WTC11 (cell line): ENCODE measurements at regions not wholly inside any gene's neighbourhood (a gene's known extent, or its start where the extent isn't known, plus 50 kb on each side); places are given as distances from the start of the nearest gene placed in this dataset.

Experiments
- ATAC-seq: fragments of 200-7000 bp; cut with Tn5 transposase; 2 replicates; pipeline ENCODE4 v1.10.0; 2021; ENCODE audit warnings: mild to moderate bottlenecking, moderate library complexity
- CTCF ChIA-PET: fragments of 300-600 bp; sonication (Branson Sonifier 250); formaldehyde crosslinking; loops from one replicate; lab custom pipeline; 2021; ENCODE audit warnings: antibody characterized with exemption; lab: Charles Lee
- POLR2A ChIA-PET: fragments of 350-600 bp; sonication (Branson Sonifier 250); formaldehyde crosslinking; loops from one replicate; lab custom pipeline; 2021; ENCODE audit warnings: antibody characterized with exemption; lab: Charles Lee
- DNase-seq: peaks from one replicate; pipeline ENCODE4 v3.0.0; 2021; ENCODE audit warnings: low spot score
- H3K27ac Mint-ChIP-seq: 2 replicates; pipeline ENCODE4 v1.8.0; 2021; ENCODE audit warnings: mixed read lengths
- H3K27me3 Mint-ChIP-seq: 2 replicates; pipeline ENCODE4 v1.8.0; 2021; ENCODE audit warnings: low read depth, mild to moderate bottlenecking, moderate library complexity, mixed read lengths
- H3K36me3 Mint-ChIP-seq: 2 replicates; pipeline ENCODE4 v1.8.0; 2021; ENCODE audit warnings: mixed read lengths
- H3K4me1 Mint-ChIP-seq: 2 replicates; pipeline ENCODE4 v1.8.0; 2022; ENCODE audit warnings: mixed read lengths
- H3K4me3 Mint-ChIP-seq: 2 replicates; pipeline ENCODE4 v1.8.0; 2021; ENCODE audit warnings: mild to moderate bottlenecking, moderate library complexity, mixed read lengths
- H3K9me3 Mint-ChIP-seq: 2 replicates; pipeline ENCODE4 v1.8.0; 2021; ENCODE audit warnings: mixed read lengths
- CBFB ChIP-seq: sonication (generic); formaldehyde crosslinking; IDR thresholded peaks from 2 replicates; pipeline ENCODE4 v1.8.1; 2022; ENCODE audit warnings: mild to moderate bottlenecking, low read depth, missing genetic modification reagents
- ELF4 ChIP-seq: sonication (generic); formaldehyde crosslinking; IDR thresholded peaks from 2 replicates; pipeline ENCODE4 v1.8.1; 2022; ENCODE audit warnings: low read depth, mild to moderate bottlenecking, moderate library complexity, missing genetic modification reagents
- ETV6 ChIP-seq: sonication (generic); formaldehyde crosslinking; IDR thresholded peaks from 2 replicates; pipeline ENCODE4 v1.8.1; 2022; ENCODE audit warnings: mild to moderate bottlenecking, missing genetic modification reagents
- GRHL2 ChIP-seq: fragments of 250-450 bp; sonication (Bioruptor Pico); IDR thresholded peaks from 2 replicates; pipeline ENCODE4 v1.8.0; 2022; ENCODE audit warnings: mild to moderate bottlenecking, moderate library complexity; ENCODE audit not compliant: insufficient replicate concordance, severe bottlenecking
- GTF2I ChIP-seq: fragments of 250-450 bp; sonication (Bioruptor Pico); conservative IDR thresholded peaks from 2 replicates; pipeline ENCODE4 v1.4.0; 2021; ENCODE audit warnings: mild to moderate bottlenecking
- HMGA2 ChIP-seq: fragments of 250-450 bp; sonication (Bioruptor Pico); IDR thresholded peaks from 2 replicates; pipeline ENCODE4 v1.4.0; 2021; ENCODE audit warnings: mild to moderate bottlenecking, moderate library complexity
- NFATC4 ChIP-seq: fragments of 250-450 bp; sonication (Bioruptor Pico); IDR thresholded peaks from 2 replicates; pipeline ENCODE4 v1.9.0; 2021; ENCODE audit warnings: mild to moderate bottlenecking
- NFYB ChIP-seq: sonication (generic); formaldehyde crosslinking; conservative IDR thresholded peaks from 2 replicates; pipeline ENCODE4 v1.8.0; 2022; ENCODE audit warnings: low read depth, missing genetic modification reagents
- ZNF263 ChIP-seq: sonication (generic); formaldehyde crosslinking; IDR thresholded peaks from 2 replicates; pipeline ENCODE4 v1.8.1; 2022; ENCODE audit warnings: low read depth, mild to moderate bottlenecking, moderate library complexity, missing genetic modification reagents
- ZNF416 ChIP-seq: fragments of 250-450 bp; sonication (Bioruptor Pico); IDR thresholded peaks from 2 replicates; pipeline ENCODE4 v1.9.0; 2021; ENCODE audit warnings: mild to moderate bottlenecking, inconsistent platforms
- ZNF423 ChIP-seq: fragments of 250-450 bp; sonication (Bioruptor Pico); IDR thresholded peaks from 2 replicates; pipeline ENCODE4 v2.1.2; 2022; ENCODE audit warnings: mild to moderate bottlenecking, moderate library complexity
- TF ChIP-seq, protein P1 (sequence below): sonication (generic); formaldehyde crosslinking; IDR thresholded peaks from 2 replicates; pipeline ENCODE4 v1.8.0; 2022; ENCODE audit warnings: missing genetic modification reagents
- TF ChIP-seq, protein P2 (sequence below): sonication (generic); formaldehyde crosslinking; IDR thresholded peaks from 2 replicates; pipeline ENCODE4 v1.8.1; 2023; ENCODE audit warnings: mild to moderate bottlenecking, missing genetic modification reagents, moderate library complexity
- TF ChIP-seq, protein P3 (sequence below): fragments of 250-450 bp; sonication (Bioruptor Pico); IDR thresholded peaks from 2 replicates; pipeline ENCODE4 v1.9.0; 2021; ENCODE audit warnings: mild to moderate bottlenecking
- TF ChIP-seq, protein P4 (sequence below): sonication (generic); formaldehyde crosslinking; IDR thresholded peaks from 2 replicates; pipeline ENCODE4 v1.8.0; 2023; ENCODE audit warnings: missing genetic modification reagents, mild to moderate bottlenecking, borderline replicate concordance
- TF ChIP-seq, protein P5 (sequence below): sonication (generic); formaldehyde crosslinking; IDR thresholded peaks from 2 replicates; pipeline ENCODE4 v1.8.0; 2023; ENCODE audit warnings: missing genetic modification reagents

DNA sequence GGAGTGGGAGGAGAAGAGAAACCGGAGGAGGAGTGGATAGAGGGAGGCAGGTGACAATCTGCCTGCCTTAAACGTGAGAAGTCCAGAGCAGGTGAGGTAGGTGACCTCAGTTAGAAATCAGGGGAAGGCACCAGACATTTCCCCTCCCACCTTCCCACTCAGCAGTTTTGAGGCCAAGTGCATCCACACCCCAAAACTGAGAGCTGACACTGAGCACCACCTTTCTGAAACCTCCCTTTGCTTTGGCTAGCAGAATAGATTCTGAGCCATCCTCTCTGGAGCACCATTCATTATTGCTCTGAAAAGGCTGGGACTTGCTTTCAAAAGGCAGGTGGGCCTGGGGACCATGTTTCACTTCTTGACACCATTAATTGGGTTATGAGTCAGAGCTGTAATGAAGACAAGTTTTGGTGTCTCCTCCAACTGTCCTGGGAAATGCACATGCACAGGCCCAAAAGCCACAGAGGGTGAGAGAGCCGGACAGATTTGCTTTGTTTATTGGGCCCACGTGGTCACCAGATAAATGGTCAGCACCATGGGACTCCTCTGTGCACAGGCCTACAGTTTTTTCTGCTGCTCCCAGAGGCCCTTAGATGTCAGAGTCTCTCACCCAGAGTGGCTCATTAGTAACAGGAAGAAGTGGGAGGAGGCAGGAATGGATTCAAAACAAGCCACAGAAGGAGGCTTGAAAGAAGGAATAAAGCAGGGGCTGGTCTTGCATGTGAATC is 314.7 kb downstream of the TLE1 start:
- Mint-ChIP-seq H3K4me3 (no peak overlapping the region), H3K27me3 (no peaks in the 10 kb centered on the region; the same call in 1 of the 2 replicates), H3K27ac (no peak overlapping the region), H3K4me1 (peaks cover 45% of the 10 kb centered on the region), H3K9me3 (peaks cover 8% of the 10 kb centered on the region), H3K36me3 (0 out of 2 replicates have a peak, but pooled peaks cover 9% of the 10 kb centered on the region)
- TF ChIP-seq GTF2I (CRISPR knock-in tag) (no peak), ZNF416 (no peak)
- TF ChIP-seq, protein P1, sequence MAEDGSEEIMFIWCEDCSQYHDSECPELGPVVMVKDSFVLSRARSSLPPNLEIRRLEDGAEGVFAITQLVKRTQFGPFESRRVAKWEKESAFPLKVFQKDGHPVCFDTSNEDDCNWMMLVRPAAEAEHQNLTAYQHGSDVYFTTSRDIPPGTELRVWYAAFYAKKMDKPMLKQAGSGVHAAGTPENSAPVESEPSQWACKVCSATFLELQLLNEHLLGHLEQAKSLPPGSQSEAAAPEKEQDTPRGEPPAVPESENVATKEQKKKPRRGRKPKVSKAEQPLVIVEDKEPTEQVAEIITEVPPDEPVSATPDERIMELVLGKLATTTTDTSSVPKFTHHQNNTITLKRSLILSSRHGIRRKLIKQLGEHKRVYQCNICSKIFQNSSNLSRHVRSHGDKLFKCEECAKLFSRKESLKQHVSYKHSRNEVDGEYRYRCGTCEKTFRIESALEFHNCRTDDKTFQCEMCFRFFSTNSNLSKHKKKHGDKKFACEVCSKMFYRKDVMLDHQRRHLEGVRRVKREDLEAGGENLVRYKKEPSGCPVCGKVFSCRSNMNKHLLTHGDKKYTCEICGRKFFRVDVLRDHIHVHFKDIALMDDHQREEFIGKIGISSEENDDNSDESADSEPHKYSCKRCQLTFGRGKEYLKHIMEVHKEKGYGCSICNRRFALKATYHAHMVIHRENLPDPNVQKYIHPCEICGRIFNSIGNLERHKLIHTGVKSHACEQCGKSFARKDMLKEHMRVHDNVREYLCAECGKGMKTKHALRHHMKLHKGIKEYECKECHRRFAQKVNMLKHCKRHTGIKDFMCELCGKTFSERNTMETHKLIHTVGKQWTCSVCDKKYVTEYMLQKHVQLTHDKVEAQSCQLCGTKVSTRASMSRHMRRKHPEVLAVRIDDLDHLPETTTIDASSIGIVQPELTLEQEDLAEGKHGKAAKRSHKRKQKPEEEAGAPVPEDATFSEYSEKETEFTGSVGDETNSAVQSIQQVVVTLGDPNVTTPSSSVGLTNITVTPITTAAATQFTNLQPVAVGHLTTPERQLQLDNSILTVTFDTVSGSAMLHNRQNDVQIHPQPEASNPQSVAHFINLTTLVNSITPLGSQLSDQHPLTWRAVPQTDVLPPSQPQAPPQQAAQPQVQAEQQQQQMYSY (CRISPR knock-in tag) = 0 out of 2 replicates have a peak, but pooled peaks have one; percentile 33
- DNase-seq (no peak), ATAC-seq (peak; percentile 55)
- ChIA-PET POLR2A (no interaction called here), CTCF (no interaction called here)

DNA sequence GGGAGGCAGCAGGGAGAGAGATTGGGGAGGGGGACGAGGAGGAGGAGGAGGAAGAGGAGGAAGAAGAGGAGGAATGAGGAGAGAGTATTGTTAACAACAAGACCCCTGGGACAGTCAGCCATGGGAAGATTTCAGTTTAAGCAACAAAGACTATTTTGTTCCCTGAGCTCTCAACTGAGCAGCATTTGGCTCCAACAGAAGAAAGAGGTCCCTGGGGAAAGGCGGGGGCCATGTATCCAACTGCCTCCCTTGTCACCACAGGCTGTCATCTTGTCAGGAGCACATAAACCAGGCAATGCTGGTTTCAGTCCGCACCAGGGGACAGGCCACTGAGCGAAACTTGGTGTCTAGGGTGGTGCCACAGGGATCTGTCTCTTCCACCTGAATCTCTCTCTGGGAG is 316.1 kb downstream of the TLE1 start:
- ATAC-seq (no peak), DNase-seq (no peak)
- Mint-ChIP-seq H3K4me1 (peaks cover 45% of the 10 kb centered on the region), H3K4me3 (no peak overlapping the region), H3K9me3 (no peaks in the 10 kb centered on the region), H3K27me3 (no peaks in the 10 kb centered on the region; the same call in 1 of the 2 replicates), H3K27ac (no peak overlapping the region), H3K36me3 (no peaks in the 10 kb centered on the region)
- TF ChIP-seq NFYB (CRISPR knock-in tag) = no peak
- TF ChIP-seq CBFB (CRISPR knock-in tag) = no peak
- TF ChIP-seq, protein P2, sequence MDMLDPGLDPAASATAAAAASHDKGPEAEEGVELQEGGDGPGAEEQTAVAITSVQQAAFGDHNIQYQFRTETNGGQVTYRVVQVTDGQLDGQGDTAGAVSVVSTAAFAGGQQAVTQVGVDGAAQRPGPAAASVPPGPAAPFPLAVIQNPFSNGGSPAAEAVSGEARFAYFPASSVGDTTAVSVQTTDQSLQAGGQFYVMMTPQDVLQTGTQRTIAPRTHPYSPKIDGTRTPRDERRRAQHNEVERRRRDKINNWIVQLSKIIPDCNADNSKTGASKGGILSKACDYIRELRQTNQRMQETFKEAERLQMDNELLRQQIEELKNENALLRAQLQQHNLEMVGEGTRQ = no peak
- TF ChIP-seq, protein P3, sequence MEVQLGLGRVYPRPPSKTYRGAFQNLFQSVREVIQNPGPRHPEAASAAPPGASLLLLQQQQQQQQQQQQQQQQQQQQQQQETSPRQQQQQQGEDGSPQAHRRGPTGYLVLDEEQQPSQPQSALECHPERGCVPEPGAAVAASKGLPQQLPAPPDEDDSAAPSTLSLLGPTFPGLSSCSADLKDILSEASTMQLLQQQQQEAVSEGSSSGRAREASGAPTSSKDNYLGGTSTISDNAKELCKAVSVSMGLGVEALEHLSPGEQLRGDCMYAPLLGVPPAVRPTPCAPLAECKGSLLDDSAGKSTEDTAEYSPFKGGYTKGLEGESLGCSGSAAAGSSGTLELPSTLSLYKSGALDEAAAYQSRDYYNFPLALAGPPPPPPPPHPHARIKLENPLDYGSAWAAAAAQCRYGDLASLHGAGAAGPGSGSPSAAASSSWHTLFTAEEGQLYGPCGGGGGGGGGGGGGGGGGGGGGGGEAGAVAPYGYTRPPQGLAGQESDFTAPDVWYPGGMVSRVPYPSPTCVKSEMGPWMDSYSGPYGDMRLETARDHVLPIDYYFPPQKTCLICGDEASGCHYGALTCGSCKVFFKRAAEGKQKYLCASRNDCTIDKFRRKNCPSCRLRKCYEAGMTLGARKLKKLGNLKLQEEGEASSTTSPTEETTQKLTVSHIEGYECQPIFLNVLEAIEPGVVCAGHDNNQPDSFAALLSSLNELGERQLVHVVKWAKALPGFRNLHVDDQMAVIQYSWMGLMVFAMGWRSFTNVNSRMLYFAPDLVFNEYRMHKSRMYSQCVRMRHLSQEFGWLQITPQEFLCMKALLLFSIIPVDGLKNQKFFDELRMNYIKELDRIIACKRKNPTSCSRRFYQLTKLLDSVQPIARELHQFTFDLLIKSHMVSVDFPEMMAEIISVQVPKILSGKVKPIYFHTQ (CRISPR knock-in tag) = no peak
- TF ChIP-seq ETV6 = no peak
- TF ChIP-seq ZNF423 (CRISPR knock-in tag) = no peak
- TF ChIP-seq, protein P4, sequence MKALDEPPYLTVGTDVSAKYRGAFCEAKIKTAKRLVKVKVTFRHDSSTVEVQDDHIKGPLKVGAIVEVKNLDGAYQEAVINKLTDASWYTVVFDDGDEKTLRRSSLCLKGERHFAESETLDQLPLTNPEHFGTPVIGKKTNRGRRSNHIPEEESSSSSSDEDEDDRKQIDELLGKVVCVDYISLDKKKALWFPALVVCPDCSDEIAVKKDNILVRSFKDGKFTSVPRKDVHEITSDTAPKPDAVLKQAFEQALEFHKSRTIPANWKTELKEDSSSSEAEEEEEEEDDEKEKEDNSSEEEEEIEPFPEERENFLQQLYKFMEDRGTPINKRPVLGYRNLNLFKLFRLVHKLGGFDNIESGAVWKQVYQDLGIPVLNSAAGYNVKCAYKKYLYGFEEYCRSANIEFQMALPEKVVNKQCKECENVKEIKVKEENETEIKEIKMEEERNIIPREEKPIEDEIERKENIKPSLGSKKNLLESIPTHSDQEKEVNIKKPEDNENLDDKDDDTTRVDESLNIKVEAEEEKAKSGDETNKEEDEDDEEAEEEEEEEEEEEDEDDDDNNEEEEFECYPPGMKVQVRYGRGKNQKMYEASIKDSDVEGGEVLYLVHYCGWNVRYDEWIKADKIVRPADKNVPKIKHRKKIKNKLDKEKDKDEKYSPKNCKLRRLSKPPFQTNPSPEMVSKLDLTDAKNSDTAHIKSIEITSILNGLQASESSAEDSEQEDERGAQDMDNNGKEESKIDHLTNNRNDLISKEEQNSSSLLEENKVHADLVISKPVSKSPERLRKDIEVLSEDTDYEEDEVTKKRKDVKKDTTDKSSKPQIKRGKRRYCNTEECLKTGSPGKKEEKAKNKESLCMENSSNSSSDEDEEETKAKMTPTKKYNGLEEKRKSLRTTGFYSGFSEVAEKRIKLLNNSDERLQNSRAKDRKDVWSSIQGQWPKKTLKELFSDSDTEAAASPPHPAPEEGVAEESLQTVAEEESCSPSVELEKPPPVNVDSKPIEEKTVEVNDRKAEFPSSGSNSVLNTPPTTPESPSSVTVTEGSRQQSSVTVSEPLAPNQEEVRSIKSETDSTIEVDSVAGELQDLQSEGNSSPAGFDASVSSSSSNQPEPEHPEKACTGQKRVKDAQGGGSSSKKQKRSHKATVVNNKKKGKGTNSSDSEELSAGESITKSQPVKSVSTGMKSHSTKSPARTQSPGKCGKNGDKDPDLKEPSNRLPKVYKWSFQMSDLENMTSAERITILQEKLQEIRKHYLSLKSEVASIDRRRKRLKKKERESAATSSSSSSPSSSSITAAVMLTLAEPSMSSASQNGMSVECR = no peak
- no peak for TF ChIP-seq ELF4 (CRISPR knock-in tag)
- no peak for TF ChIP-seq GRHL2 (CRISPR knock-in tag)
- no peak for TF ChIP-seq ZNF263 (CRISPR knock-in tag)
- TF ChIP-seq, protein P5, sequence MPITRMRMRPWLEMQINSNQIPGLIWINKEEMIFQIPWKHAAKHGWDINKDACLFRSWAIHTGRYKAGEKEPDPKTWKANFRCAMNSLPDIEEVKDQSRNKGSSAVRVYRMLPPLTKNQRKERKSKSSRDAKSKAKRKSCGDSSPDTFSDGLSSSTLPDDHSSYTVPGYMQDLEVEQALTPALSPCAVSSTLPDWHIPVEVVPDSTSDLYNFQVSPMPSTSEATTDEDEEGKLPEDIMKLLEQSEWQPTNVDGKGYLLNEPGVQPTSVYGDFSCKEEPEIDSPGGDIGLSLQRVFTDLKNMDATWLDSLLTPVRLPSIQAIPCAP (CRISPR knock-in tag) = no peak
- no peak for TF ChIP-seq NFATC4 (CRISPR knock-in tag)
- no peak for TF ChIP-seq HMGA2 (CRISPR knock-in tag)
- CTCF ChIA-PET = no interaction called here
- POLR2A ChIA-PET = no interaction called here
